CD4-positive, alpha-beta T cell treated with Interleukin-12 subunit alpha and Interleukin-12 subunit beta, for 1 hour (primary cell): ENCODE measurements at regions not wholly inside any gene's neighbourhood (a gene's known extent, or its start where the extent isn't known, plus 50 kb on each side); places are given as distances from the start of the nearest gene placed in this dataset.
A peak's percentile ranks its signal among the peaks of the same experiment; 100 is the strongest.

Experiments used
- DNase-seq: peaks from one replicate; pipeline ENCODE4 v3.0.0-alpha.2; 2020

DNA sequence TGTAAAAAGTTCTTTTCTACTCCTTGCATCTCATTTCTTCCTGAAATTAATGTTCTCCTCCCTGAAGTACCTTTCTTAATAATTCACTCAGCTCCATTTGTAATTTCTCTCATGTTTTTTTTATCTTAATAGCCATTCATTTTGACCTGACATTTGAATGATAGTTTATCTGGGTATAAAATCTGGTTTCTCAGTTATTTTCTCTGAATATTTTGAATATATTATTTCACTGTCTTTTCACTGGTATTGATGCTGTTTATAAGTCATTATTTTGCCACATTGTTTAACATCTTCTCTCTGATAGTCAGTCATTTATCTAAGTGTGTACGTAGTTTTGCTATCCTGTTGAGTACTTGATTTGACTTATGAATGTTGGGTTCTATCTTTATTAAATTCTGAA is 68.8 kb upstream of the ARHGAP18 start:
- DNase-seq = no peak

GRCh38 chr6:129777371-129777770 is 67.4 kb upstream of the ARHGAP18 start:
- no peak for DNase-seq

DNA sequence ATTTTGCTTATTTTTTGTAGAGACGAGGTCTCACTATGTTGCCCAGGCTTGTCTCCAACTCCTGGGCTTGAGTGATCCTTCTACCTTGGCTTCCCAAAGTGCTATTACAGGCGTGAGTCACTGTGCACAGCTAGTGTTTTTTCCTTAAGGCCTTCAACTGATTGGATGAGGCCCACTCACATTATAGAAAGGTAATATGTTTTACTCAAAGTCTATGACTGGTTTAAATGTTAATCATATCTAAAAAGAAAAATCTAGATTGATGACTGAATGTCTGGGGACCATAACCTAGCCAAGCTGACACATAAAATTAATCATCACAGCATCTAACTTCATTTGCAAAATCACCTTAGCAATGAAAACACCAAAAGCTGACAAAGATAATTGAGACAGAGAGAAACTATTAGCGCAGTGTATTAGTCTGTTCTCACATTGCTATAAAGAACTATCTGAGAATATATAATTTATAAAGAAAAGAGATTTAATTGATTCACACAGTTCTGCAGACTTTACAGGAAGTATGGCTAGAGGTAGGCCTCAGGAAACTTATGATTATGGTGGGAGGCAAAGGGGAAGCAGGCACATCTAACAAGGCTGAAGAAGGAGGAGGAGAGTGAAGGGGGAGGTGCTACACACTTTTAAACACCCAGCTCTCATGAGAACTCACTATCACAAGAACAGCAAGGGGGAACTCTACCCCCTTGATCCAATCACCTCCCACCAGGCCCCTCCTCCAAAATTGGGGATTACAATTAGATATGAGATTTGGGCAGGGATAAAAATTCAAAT is 66.8 kb upstream of the ARHGAP18 start:
- no peak for DNase-seq

GRCh38 chr6:129774697-129775447 is 64.9 kb upstream of the ARHGAP18 start:
- DNase-seq = peak; percentile 56

GRCh38 chr6:129773304-129773703 is 63.3 kb upstream of the ARHGAP18 start:
- no peak for DNase-seq

GRCh38 chr6:129771678-129772077 is 61.7 kb upstream of the ARHGAP18 start:
- no peak for DNase-seq

DNA sequence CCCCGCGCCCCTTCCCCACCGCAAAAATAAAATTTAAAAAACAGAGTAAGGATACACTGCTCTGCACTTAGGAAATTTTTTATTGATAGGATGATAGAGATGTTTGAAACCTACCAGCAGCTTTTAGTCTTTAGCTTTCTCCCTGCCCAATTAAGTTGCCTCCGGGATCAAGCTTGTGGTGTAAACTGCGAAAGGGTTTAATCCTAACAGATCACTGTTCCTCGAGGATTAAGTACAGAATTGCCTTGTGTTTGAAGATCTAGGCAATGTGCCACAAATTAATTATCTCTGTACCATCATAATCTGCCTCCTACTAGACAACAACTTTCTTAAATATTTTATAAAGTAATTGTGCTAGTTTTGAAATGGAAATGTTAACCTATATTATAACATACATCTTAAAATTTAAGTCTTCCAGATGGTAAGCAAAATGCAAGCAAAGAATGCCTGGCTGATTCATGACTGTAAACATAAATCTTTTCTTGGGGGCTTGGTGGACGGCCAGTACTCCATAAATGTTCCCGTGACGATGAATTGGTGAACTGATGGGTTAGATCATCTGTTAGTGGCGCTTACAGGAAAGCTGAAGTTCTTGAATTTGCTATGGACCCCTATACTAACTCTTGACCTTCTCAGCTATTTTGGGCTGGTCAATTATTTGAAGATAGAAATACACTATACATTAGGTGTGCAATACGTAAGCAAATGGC is 58.0 kb upstream of the ARHGAP18 start:
- DNase-seq = no peak

DNA sequence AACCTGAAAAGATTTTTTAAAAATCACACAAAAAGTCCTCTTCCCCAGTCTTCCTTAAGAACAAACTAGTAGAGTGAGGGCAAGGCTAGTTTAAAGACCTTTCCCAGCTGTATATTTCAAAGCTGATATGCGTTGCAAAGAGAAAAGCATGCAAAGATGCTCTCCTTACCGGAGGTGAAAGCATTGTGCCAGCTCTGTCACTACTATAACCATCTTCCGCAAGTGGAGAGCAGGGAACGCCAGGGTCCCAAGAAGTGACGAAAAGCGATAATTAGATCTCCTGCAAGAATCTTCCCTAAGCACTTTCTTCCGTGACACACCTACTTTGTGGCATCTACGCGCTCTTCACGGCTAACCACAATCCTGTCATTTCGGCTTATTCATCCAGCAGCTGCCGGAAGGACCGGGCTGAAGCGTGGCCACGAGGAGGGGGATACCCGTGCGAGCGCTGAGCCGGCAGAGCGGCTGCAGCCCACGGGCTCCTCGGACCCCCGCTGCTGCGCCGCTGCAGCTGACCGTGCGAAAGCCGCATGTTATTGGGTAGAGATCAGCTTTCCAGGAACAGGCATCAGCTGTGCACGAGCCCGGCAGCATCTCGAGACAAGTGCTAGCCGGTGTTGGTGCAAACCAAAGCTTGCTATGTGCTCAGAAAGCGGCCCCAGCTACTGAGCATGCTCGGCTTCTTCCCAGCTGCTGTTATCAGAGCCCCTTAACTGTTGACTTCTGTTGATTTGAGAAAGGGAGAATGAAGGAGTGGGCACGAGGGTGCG is 57.2 kb upstream of the ARHGAP18 start:
- peak; percentile 54 for DNase-seq

GRCh38 chr6:129764761-129765407 is 54.9 kb upstream of the ARHGAP18 start:
- no peak for DNase-seq

DNA sequence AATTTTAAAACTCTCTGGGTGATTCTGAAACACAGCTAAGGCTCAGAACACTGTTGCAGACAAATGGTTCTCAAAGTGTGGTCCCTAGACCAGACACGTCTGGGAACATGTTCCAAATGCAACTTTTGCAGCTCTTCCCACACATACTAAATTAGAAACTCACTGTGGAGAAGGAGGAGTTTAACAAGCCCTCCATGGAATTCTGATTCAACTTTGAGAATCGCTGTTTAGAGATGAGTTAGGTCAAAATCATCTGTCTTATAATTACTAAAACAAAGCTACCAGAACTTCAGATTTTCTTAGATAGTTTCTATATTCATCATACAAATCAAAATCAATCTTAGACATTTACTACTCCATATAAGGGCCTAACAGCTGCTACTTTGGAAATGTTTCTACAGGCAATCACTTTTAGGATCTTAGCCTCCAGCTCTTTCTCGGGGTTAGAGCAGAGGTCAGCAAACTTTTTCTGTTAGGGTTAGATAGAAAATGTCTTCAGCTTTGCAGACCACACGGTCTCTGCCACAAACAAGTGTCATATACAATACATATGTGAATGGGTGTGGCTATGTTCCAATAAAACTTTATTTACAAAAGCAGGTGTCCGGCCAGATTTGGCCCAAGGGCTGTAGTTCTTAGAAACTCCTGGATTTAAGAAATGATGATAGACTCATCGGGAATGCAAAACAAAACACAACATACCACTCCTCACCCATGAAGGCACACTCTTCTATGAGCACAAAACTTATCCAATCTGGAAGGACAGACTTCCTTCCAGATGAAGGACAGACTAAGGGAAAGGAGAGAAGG is 50.0 kb upstream of the ARHGAP18 start:
- no peak for DNase-seq
